Left kidney (tissue), 1 donor: ENCODE measurements at regions not wholly inside any gene's neighbourhood (a gene's known extent, or its start where the extent isn't known, plus 50 kb on each side); places are given as distances from the start of the nearest gene placed in this dataset.
"Not testable (repeated sequence)": the region's sequence is repeated elsewhere in the genome, so short reads cannot be mapped to it uniquely, and the experiment has no call there.

Source experiments
- DNase-seq: peaks from one replicate; pipeline ENCODE4 v3.0.0-alpha.2; 2013

DNA sequence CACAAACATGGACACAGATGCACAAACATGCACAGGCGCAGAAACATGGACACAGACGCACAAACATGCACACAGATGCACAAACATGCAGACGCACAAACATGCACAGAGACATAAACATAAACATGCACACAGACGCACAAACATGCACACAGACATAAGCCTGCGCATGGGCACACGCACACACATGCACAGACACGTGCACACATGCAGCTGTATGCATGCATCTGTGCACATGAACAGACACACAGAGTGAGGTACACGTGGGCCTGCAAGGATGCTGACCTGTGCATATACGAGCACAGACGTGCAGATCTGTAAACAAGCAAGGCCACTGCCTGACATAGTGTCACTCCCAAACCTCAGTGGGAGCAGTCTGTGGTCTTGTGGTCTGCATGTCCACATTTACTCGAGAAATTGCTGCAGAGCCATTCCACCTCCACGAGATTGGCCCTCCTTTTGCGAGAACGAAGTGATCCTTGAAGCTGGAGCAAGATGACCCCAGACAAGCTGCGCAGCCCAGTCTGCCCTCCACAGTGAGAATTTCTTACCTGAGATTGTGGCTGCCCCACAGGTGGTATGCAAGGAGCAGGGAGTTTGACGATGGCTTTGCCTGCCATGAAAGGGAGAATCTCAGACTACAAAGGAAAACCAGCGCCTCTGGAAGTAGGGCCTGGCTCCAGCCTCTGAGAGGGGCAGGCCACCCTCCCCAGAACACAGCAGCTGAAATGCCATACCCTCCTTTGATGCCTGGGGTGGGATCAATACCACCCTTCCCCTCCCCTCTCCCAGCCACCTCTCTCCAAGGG lies 299.9 kb downstream of the BRD1 start:
- DNase-seq: no peak

DNA sequence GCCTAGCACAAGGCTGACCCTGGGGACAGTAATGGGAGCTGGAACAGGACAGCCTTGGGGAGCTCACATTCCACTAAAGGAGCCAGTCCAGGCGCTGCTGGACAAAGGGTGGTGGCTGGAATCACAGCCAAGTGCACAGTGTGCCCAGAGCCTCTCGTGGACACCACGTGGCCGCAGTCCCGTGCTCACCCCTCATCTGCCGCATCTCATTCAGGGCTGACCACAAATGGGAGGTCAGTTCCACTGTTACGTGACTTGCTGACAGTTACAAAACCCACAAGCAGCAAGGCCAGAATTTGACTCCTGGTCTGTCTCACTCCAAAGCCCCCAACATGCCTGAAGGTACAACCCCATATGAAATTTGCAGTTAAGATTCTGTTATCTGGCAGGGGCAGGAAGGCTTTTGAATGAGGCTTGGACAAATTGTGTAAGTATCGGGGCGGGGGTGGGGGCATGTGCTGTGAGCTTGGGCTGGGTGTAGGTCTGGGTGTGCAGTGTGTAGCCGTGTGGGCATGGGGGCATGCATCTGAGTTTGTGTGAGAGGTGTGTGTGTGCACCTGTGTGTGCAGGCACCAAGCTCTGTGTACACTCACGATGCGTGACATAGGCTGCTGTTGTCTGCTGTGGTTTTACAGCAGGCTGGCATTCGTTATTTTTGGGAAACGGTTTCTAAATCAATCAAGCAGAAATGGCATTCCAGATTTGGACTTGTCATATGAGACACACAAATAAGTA lies 301.7 kb downstream of the BRD1 start:
- DNase-seq: no peak

DNA sequence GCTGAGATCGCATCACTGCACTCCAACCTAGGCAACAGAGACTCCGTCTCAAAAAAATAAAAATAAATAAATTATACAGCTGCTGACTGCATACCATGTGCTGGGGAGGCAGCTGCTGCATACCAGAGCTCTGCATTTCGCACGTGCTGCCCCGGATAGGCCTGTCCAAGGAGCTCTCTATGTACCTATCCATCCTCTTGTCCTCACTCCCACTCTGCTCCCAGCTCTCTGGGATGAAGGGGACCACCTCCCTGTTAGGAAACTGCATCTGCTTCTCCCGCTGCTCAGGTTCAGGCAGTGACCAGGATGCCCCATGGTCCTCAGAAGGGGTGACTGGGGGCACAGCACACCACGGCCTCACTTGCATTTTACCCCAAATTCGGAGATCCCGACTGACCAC lies 302.3 kb downstream of the BRD1 start:
- no peak for DNase-seq

DNA sequence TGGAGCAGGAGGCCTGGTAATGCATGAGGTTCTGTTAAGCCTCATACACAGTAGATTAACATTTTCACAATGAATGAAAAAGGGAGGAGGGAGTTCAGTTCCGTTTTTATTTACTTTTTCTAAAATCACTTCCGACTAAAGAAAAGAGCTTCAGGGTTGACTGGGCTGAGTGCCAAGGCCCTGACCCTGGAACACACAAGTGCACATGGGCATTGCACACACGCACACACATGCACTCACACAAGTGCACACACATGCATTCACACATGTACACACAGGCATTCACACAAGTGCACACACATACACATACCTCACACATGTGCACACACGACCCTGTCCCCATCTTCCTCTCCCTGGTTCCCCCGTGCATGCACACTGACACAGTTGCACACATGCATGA lies 303.3 kb downstream of the BRD1 start:
- no peak for DNase-seq

DNA sequence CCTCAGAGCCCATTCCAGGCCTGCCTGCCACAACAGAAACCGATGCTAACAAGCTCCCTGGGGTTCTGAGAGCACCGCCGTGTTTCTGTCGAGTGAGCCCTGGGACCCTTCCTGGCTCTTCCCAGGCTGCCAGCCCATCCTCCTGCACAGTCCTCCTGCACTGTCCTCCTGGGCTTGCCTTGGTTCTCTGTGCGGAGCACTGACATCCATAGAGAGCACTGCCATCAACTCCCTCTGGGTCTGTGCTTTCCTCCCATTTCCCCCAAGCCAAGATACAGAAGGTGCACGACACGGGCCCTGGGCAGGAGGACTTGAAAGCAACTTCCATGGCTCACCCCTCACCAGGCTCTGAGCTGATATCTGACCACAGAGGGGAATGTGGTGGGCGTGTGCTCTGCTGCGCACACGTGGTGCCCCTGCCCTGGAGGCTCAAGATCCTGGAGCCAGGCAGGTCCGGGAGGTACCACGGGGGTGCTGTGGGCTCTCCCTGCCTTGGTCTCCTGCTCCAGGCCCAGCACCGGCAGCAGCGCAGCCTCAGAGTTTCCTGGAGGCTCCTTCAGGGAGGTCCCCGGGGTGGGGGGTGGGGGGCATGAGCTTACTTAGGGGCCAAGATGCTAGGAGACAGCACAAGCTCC lies 304.2 kb downstream of the BRD1 start:
- DNase-seq: no peak

DNA sequence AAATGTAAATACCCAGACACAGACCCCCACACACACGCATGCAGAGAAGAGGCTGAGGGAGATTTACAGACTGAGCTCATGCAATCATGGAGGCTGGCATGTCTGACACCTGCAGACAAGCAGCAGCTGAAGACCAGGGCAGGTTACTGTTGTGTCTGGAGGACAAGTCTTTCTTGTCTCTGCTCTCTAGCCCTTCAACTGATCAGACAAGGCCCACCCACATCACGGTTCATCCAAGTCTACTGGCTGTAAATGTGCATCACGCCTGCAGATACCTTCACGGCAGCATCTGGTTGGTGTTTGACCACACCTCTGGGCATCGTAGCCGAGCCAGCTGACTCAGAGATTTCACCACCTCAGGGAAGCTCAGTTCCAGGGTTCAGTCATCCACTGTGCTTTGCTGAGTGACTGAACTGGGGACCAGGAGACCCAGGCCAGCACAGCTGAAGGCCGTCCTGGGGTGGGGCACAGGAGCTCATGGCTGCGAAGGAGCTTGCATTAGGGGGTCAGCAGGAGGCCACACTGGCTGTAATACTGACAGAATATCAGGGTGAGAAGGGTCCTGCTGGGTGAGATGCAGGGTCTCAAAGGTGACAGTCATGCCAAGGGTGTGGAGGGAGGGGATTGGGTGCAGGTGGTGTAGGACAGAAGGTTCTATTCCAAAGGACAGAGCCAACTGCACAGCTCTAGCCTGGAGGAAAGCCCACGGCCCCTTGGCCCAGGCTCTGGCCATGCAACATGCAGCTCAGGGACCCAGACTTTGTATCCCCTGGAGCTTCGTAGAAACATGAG lies 304.9 kb downstream of the BRD1 start:
- no peak for DNase-seq

DNA sequence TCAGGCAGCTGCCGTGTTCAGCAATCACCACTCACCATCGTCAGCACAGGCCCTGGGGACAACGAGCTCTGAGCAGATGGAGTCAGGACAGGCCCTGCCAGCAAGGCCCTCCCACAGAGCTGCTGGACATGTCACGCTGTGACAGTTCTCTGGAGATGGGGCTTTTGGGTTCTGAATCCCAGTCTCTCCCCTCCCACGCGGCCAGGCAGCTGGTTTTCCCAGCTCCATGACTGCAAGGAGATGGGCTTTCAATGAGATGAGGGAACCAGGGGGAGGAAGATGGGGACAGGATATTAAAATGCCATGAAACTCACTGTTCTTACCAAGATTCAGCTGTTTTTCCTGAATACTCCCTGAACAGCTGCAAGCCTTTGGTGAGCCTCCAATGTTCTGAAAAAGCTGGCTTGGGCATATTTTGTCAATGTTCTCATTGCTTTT lies 305.9 kb downstream of the BRD1 start:
- no peak for DNase-seq

DNA sequence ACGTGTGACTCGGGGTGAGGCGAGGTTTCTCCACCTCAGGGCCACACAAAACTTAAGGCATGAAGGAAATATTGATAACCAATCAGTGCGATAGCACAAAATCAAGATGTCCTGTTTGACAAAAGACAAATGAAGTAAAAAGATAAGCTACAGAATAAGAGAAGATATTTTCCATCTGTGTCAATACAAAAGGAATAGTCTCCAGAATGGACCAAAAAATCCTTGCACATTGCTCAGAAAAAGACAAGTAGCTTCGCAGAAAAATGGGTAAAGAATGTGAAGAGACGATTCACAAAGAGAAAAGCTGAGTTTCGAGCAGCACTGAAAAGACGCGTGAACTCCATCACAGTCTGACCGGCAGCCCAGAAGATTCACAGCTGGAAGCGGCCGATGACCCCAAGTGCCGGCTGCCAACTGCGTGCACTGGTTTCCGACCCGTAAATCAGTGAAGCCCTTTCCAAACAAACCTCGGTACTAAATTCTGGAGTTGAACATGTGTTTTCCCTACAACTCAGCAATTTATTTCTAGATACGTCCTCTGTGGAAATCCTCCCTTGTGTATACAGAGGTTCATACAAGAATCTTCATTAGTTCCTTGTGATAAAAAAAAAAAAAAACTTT lies 308.4 kb downstream of the BRD1 start:
- no peak for DNase-seq

DNA sequence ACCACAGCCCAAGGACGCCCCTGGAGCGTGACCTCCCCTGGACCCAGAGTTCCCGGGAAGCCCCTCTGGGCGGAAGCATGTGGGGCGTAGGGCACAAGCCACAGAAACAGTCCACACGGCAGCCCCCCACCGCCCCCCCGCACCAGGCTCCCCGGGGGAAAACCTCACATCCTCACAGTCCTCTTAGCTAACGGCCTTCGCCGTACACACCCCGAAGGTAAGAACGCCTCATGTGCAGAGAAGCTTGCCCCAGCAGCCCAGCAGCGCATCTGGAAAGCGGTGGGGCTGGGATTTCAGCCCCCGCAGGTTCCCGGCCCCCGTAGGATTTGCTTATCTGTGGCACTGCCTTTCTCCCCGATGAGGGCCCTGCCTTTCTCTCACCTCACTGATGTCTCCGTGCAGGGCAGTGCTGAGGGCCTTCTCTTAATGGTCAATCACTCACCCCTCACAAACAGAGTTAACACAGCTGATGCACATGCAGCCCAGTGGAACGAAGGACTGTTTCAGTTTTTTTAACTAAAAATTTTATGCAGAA lies 309.2 kb downstream of the BRD1 start:
- no peak for DNase-seq

DNA sequence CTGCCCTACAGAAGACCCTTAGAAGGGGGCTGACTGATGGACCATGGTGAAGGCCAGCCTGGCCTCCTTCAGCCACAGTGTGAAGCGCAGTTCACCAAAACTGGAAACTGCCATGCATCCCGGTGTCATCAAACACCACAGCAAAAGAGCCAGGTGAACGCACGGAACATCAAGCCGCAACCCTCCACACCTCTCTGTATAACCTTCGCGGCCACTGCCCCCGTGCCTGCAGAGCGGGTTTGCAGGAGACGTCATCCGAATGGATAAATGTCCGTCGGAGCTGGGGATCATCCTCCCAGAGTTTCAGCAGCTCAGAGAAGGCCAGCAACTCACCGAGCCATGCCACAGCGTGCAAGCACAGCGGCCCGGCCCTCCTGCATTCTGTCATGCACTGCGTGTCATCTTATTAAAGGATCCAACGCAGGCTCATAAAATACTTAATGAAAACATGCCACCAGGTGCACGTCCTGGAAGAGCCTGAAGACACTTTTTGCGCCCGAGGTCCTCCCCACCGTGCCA lies 309.9 kb downstream of the BRD1 start:
- no peak for DNase-seq

DNA sequence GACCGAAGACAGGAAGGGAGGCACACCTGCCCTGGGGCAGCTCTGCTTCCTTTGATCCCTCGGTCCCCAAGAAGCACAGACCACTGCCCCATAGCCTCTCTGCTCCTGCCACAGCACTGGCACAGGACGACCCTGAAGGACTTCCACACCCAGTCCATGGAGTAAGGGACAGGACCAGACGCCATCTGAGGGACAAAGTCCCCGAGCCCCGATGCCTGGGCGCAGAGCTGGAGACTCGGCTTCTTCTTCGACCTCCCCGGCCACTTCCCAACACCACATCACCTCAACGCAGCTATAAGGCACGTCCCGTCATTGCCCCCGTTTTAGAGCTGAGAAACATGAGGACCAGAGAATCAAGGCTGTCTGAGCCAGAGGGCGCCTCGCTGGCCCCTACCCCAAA lies 310.5 kb downstream of the BRD1 start:
- no peak for DNase-seq

DNA sequence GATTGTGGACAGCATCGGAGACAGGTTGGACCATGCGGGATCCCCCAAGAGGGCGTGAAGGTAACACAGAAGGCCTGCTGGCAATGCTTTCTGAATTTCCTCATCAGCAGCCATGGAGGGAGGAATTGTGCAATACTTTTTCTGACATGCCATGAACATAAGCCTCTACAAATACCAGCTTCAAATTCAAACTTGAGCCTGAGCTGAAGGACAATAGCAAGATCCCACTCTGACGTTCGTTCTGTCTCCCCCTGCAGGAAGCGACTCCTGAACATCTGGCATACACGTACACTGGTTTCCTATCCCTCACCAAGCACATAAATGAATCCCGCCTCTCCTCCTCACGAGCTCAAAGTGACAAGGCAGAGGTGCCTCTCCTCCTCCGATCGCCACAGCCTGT lies 312.2 kb downstream of the BRD1 start:
- no peak for DNase-seq

DNA sequence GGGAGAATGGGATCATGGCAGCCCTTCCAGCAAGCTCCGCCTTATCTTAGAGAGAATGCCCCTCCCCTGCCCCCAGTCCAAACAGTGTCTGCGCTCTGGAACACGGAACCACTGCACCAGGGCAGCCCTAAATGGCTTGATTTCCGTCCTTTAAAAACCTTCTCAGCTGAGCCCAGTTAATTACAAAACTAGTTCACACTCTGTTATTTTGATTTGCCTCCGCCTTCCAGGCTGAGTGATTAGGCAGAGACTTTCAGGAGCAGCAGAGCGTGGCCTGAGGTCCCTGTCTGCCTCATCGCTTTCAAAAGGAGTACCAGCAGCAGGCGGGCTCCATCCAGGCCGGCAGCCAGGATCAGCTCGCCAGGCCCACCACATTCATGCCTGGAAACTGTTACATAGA lies 313.0 kb downstream of the BRD1 start:
- no peak for DNase-seq

DNA sequence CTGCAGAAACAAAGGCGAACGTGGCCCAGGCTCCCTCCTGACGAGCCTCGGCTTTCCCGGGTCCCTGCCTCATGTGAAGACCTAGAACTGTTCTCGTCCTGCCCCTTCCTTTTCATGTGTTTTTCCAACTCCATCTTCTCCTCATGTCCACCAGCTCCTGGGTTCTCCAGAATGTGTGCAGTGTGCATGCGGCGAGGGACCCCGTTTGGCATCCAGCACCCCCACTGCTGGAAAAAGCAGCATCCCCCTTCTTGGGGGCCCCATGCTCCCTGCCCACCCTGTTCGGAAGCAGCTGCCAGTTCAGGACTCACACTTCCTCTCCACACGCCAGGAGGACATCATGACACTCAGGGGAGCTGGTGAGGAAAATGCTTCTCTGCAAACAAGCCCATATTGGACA lies 313.5 kb downstream of the BRD1 start:
- no peak for DNase-seq

DNA sequence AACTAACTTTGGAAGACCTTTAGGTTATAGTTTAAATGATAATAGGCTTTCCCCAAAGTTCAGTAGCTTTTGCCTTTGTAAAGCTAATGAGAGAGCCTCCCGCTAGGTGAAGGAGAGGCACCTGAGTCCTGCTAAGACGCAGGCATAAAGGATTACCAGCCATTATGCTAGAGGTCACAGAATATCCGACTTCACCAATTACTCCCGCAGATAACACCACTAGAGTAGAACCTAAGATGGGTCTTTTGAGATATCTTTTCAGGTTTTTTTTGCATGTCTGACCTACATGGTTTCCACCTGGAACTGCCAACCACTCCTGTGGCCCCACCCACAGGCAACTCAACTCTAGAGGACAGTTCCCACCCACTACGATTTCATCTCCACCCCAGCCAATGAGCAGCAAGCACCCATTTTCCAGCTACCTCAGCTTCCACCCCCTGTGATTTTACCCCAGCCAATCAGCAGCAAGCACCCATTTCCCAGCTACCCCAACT lies 314.3 kb downstream of the BRD1 start:
- no peak for DNase-seq

DNA sequence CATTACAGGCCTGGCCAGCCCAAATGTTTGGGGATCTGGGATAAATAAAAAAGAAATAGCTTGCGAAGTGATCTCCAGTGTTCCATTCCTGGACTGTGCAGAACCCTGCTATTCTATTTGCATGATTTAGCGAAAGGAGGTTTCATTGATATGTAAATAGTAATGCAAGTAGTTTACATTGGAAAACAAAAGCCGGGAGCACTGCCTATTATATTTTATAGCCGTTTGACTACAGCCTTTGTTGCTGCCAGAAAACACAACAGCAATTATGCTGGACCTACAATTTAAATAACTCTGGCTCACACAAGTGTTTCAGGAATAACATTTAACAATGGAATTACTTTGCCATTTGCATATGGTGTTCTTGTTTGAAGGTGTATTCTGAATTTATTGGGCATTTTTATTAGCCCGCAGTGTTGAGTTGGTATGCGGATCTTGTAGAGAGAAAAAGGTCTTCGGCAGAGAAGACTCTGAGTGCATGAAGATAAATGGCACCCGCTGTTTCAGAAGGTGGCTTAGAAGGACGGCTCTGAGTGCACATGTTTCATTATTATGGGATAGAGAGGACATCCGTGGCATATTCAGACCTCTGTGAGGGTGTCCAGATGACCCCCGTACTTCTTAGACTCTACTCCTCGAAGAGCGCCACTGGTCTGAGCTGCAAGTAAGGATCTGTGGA lies 315.0 kb downstream of the BRD1 start:
- DNase-seq: no peak

DNA sequence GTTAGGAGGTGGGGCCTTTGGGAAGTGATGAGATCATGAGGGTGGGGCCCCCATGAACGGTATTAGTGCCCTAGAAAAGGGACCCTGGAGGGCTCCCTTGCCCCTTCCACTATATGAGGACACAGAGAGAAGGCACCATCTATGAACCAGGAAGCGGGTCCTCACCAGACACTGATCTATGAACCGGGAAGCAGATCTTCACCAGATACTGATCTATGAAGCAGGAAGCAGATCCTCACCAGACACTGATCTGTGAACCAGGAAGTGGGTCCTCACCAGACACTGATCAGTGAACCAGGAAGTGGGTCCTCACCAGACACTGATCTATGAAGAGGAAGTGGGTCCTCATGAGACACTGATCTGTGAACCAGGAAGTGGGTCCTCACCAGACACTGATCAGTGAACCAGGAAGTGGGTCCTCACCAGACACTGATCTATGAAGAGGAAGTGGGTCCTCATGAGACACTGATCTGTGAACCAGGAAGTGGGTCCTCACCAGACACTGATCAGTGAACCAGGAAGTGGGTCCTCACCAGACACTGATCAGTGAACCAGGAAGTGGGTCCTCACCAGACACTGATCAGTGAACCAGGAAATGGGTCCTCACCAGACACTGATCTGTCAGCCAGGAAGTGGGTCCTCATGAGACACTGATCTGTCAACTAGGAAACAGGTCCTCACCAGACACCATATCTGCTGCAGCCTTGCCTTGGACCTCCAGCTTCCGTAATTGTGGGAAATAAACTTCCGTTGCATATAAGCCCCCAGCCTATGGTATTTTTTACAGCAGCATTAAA lies 316.1 kb downstream of the BRD1 start:
- not testable (repeated sequence) for DNase-seq

DNA sequence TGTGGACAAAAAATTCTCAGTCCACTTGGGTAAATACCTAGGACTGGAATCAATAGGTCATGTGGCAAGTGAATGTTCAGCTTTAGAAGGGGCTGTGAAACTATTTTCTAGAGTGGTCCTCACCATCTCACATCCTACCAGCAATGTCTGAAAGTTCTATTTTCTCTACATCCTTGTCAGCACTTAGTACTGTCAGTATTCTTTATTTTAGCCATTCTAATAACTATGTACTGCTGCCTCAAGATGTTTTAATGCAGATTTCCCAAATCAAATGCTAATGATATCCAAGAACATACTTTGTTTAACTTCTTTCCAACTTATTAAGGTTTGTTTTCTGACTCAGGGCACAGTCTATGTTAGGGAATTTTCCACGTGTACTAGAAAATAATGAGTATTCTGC lies 317.0 kb downstream of the BRD1 start:
- no peak for DNase-seq

DNA sequence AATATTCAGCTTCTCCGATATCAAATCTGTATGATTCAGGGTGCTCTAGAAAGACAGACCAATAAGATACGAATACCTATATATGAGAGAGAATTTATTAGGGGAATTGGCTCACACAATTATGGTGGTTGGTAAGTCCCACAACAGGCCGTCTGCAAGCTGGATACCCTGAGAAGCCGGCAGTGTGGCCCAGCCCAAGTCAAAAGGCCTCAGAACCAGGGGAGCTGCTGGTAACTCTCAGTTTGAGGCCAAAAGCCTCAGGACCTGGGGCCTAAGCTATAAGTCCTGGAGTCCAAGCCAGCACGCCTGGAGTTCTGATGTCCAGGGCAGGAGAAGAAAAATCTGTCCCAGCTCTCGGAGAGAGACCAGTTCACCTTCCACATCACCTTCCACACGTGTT lies 318.7 kb downstream of the BRD1 start:
- no peak for DNase-seq

DNA sequence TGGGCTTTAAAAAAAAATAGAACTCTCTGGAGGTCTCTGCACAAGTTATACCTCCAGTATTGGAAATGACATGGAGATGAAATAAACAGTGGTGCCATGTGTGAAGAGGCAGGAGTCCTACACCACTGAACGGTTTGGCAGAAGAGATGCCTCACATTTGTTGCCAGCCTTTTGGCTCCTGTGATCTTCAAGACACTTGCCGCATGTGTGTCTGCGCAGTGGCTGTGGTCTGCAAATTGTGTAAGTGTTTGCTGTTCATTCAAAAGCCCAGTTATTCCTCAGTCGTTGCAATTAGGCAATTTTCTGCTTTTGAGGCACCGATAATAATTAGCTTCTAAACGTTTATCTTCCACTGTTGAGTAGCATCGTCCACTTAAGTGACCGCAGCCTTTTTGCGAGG lies 319.1 kb downstream of the BRD1 start:
- DNase-seq: no peak
